H1 (cell line): ENCODE measurements at regions not wholly inside any gene's neighbourhood (a gene's known extent, or its start where the extent isn't known, plus 50 kb on each side); places are given as distances from the start of the nearest gene placed in this dataset.

Experiments used
- CTCF ChIA-PET: fragments of 300-600 bp; sonication (Branson Sonifier 250); formaldehyde crosslinking; loops from one replicate; lab custom pipeline; 2021; ENCODE audit not compliant: partially characterized antibody; lab: Charles Lee
- POLR2A ChIA-PET: fragments of 300-600 bp; sonication (Branson Sonifier 250); formaldehyde crosslinking; loops from one replicate; lab custom pipeline; 2021; ENCODE audit warnings: inconsistent platforms; ENCODE audit not compliant: partially characterized antibody; lab: Charles Lee
- DNase-seq, 2 experiments: peaks; one replicate each; pipeline versions ENCODE4 v3.0.0 to v3.0.0-alpha.2; 2010 to 2022; ENCODE audit warnings: low spot score in 2 of 2, low read depth in 1 of 2, mixed read lengths in 1 of 2
- FAIRE-seq: peaks from 2 replicates; lab custom pipeline; 2011; peaks lifted over from hg19 to GRCh38; lab: Jason Lieb, UNC
- H2AFZ ChIP-seq: 2 replicates; pipeline ENCODE4 v1.8.1; 2012; ENCODE audit warnings: low read length, inconsistent platforms
- H2AK5ac ChIP-seq: 2 replicates; pipeline ENCODE4 v1.6.1; 2013; ENCODE audit warnings: low read depth, low read length
- H2BK120ac ChIP-seq: replicated peaks from 2 replicates; pipeline ENCODE3; 2013; ENCODE audit warnings: low read depth, low read length, inconsistent platforms
- H2BK12ac ChIP-seq: 2 replicates; pipeline ENCODE4 v1.6.1; 2013; ENCODE audit warnings: low read depth, low read length
- H2BK15ac ChIP-seq: 2 replicates; pipeline ENCODE4 v1.6.1; 2013; ENCODE audit warnings: low read length
- H2BK20ac ChIP-seq: 2 replicates; pipeline ENCODE4 v1.6.1; 2013; ENCODE audit warnings: low read length
- H2BK5ac ChIP-seq: 2 replicates; pipeline ENCODE4 v1.6.1; 2013; ENCODE audit warnings: low read depth, low read length
- H3K14ac ChIP-seq: 2 replicates; pipeline ENCODE4 v1.6.1; 2013; ENCODE audit warnings: inconsistent platforms; ENCODE audit not compliant: insufficient read length
- H3K18ac ChIP-seq: 2 replicates; pipeline ENCODE4 v1.6.1; 2013; ENCODE audit warnings: low read length; ENCODE audit errors: extremely low read depth
- H3K23ac ChIP-seq: 2 replicates; pipeline ENCODE4 v1.6.1; 2013; ENCODE audit warnings: inconsistent platforms; ENCODE audit not compliant: insufficient read length
- H3K23me2 ChIP-seq: 2 replicates; pipeline ENCODE4 v1.6.1; 2013; ENCODE audit warnings: low read depth, low read length
- H3K27ac ChIP-seq: 2 replicates; pipeline ENCODE4 v1.6.1; 2011; ENCODE audit warnings: low read depth, low read length, inconsistent platforms
- H3K27me3 ChIP-seq, 4 experiments: replicated peaks in 1 of 4; 1 replicate in 1 of 4; 2 replicates in 3 of 4; pipeline versions ENCODE4 v1.6.1 to v1.8.1; 2011 to 2013; ENCODE audit warnings: low read length in 3 of 4, mild to moderate bottlenecking in 3 of 4, inconsistent platforms in 2 of 4, mixed read lengths in 2 of 4, moderate library complexity in 1 of 4; ENCODE audit not compliant: control insufficient read depth in 3 of 4, insufficient read depth in 3 of 4; ENCODE audit errors: extremely low read depth in 1 of 4
- H3K36me3 ChIP-seq, 4 experiments: 2 replicates each; pipeline versions ENCODE4 v1.6.1 to v1.8.1; 2011 to 2013; ENCODE audit warnings: mild to moderate bottlenecking in 4 of 4, low read length in 3 of 4, moderate library complexity in 2 of 4, control low read depth in 1 of 4, inconsistent platforms in 1 of 4; ENCODE audit not compliant: insufficient read depth in 4 of 4, control insufficient read depth in 2 of 4
- H3K4ac ChIP-seq: replicated peaks from 2 replicates; pipeline ENCODE3; 2013; ENCODE audit warnings: low read length, low read depth, mixed read lengths, inconsistent platforms; ENCODE audit not compliant: insufficient read length
- H3K4me1 ChIP-seq, 4 experiments: replicated peaks in 1 of 4; 1 replicate in 1 of 4; 2 replicates in 3 of 4; pipeline versions ENCODE4 v1.6.1 to v1.8.1; 2011 to 2013; ENCODE audit warnings: low read length in 3 of 4, inconsistent platforms in 2 of 4, mixed read lengths in 1 of 4; ENCODE audit not compliant: insufficient read depth in 4 of 4, control insufficient read depth in 3 of 4
- H3K4me2 ChIP-seq, 2 experiments: 2 replicates each; pipeline versions ENCODE4 v1.6.1 to v1.8.1; 2011 to 2013; ENCODE audit warnings: low read depth in 2 of 2, low read length in 2 of 2, control low read depth in 1 of 2, inconsistent platforms in 1 of 2, mild to moderate bottlenecking in 1 of 2; ENCODE audit not compliant: insufficient read depth in 1 of 2
- H3K4me3 ChIP-seq, 4 experiments: fragments of 200-600, 300-600 bp in 1 of 4; sonication (generic), shearing (Covaris generic), sonication (Bioruptor Twin) in 1 of 4; 2 replicates each; pipeline versions ENCODE4 v1.5.1 to v1.8.1; 2011 to 2016; ENCODE audit warnings: low read length in 4 of 4, low read depth in 3 of 4, control low read depth in 2 of 4, inconsistent platforms in 2 of 4, mild to moderate bottlenecking in 2 of 4, mixed read lengths in 1 of 4, moderate library complexity in 1 of 4; ENCODE audit not compliant: insufficient read depth in 2 of 4; ENCODE audit errors: extremely low read depth in 1 of 4
- H3K56ac ChIP-seq: replicated peaks from 2 replicates; pipeline ENCODE3; 2013; ENCODE audit warnings: low read depth, mild to moderate bottlenecking, mixed read lengths, low read length, inconsistent platforms; ENCODE audit not compliant: insufficient read length
- H3K79me1 ChIP-seq: 2 replicates; pipeline ENCODE4 v1.6.1; 2013; ENCODE audit warnings: low read depth, low read length, control low read depth
- H3K79me2 ChIP-seq, 2 experiments: 2 replicates each; pipeline versions ENCODE4 v1.6.1 to v1.8.1; 2012 to 2013; ENCODE audit warnings: low read length in 2 of 2, mild to moderate bottlenecking in 2 of 2, inconsistent platforms in 1 of 2; ENCODE audit not compliant: insufficient read depth in 2 of 2, control insufficient read depth in 1 of 2
- H3K9ac ChIP-seq, 4 experiments: replicated peaks in 1 of 4; 1 replicate in 1 of 4; 2 replicates in 3 of 4; pipeline versions ENCODE4 v1.6.1 to v1.8.1; 2011 to 2013; ENCODE audit warnings: low read depth in 3 of 4, low read length in 3 of 4, control low read depth in 2 of 4, mild to moderate bottlenecking in 2 of 4, moderate library complexity in 2 of 4, inconsistent platforms in 1 of 4; ENCODE audit errors: extremely low read depth in 1 of 4
- H3K9me3 ChIP-seq, 2 experiments: 2 replicates each; pipeline versions ENCODE4 v1.6.1 to v1.8.1; 2012 to 2013; ENCODE audit warnings: mild to moderate bottlenecking in 2 of 2, moderate library complexity in 2 of 2, control low read depth in 1 of 2, inconsistent platforms in 1 of 2, low read depth in 1 of 2, low read length in 1 of 2, mixed read lengths in 1 of 2; ENCODE audit not compliant: insufficient read depth in 2 of 2
- H4K20me1 ChIP-seq, 2 experiments: replicated peaks in 1 of 2; 2 replicates each; pipeline versions ENCODE3 to v1.8.1; 2011 to 2013; ENCODE audit warnings: inconsistent platforms in 2 of 2, low read length in 2 of 2, mild to moderate bottlenecking in 1 of 2; ENCODE audit not compliant: insufficient read depth in 2 of 2, control insufficient read depth in 1 of 2
- H4K5ac ChIP-seq: 2 replicates; pipeline ENCODE4 v1.6.1; 2013; ENCODE audit warnings: low read length, low read depth, mixed read lengths, inconsistent platforms; ENCODE audit not compliant: insufficient read length
- H4K8ac ChIP-seq: 2 replicates; pipeline ENCODE4 v1.8.0; 2013; ENCODE audit warnings: mild to moderate bottlenecking, moderate library complexity, low read length, inconsistent platforms; ENCODE audit not compliant: insufficient read depth; ENCODE audit errors: extremely low read depth
- H4K91ac ChIP-seq: replicated peaks from 2 replicates; pipeline ENCODE3; 2013; ENCODE audit warnings: low read length, mixed read lengths, inconsistent platforms; ENCODE audit not compliant: insufficient read length
- CTBP2 ChIP-seq: IDR thresholded peaks from 2 replicates; pipeline ENCODE4 v1.7.0; 2011; ENCODE audit warnings: borderline replicate concordance, mild to moderate bottlenecking, moderate library complexity, mixed read lengths, low read length; ENCODE audit not compliant: insufficient read depth, insufficient read length
- EGR1 ChIP-seq: IDR thresholded peaks from 2 replicates; pipeline ENCODE4 v1.6.1; 2011; ENCODE audit warnings: low read depth, low read length, borderline replicate concordance
- EZH2 ChIP-seq: fragments of 200-600 bp; sonication (generic); IDR thresholded peaks from 2 replicates; pipeline ENCODE4 v1.7.1; 2012; ENCODE audit warnings: low read depth, mild to moderate bottlenecking, moderate library complexity, low read length, inconsistent platforms; ENCODE audit not compliant: severe bottlenecking
- POLR2A ChIP-seq, 2 experiments: IDR thresholded peaks; 1 replicate in 1 of 2; 2 replicates in 1 of 2; pipeline ENCODE4 v1.6.1; 2011; ENCODE audit warnings: low read depth in 2 of 2, low read length in 2 of 2, mild to moderate bottlenecking in 2 of 2; ENCODE audit errors: control extremely low read depth in 1 of 2
- POU5F1 ChIP-seq: IDR thresholded peaks from 2 replicates; pipeline ENCODE4 v1.6.1; 2011; ENCODE audit warnings: low read depth, mild to moderate bottlenecking, low read length, moderate library complexity
- SRF ChIP-seq: IDR thresholded peaks from 2 replicates; pipeline ENCODE4 v1.6.1; 2011; ENCODE audit warnings: mild to moderate bottlenecking, low read depth, low read length, moderate library complexity
- ZNF274 ChIP-seq: IDR thresholded peaks from 2 replicates; pipeline ENCODE4 v1.7.0; 2012; ENCODE audit warnings: low read length, borderline replicate concordance; ENCODE audit errors: extremely low read depth
- WGBS, 2 experiments: shearing (Covaris generic) in 1 of 2; methylation state at CpG; one replicate each; pipeline versions ENCODE4 v1.1.6 to v1.1.7; 2013 to 2015; ENCODE audit warnings: low lambda C conversion rate in 2 of 2, mixed read lengths in 2 of 2, inconsistent platforms in 1 of 2, low coverage in 1 of 2, missing lambda C conversion rate in 1 of 2; ENCODE audit not compliant: insufficient replicate concordance in 2 of 2, insufficient coverage in 1 of 2, insufficient read length in 1 of 2; ENCODE audit errors: extremely low coverage in 1 of 2, missing lambda C conversion rate in 1 of 2; 5-methylcytosine and 5-hydroxymethylcytosine counted together
- TF ChIP-seq, protein P1 (sequence below): IDR thresholded peaks from 2 replicates; pipeline ENCODE4 v1.6.1; 2012; ENCODE audit warnings: inconsistent platforms

DNA sequence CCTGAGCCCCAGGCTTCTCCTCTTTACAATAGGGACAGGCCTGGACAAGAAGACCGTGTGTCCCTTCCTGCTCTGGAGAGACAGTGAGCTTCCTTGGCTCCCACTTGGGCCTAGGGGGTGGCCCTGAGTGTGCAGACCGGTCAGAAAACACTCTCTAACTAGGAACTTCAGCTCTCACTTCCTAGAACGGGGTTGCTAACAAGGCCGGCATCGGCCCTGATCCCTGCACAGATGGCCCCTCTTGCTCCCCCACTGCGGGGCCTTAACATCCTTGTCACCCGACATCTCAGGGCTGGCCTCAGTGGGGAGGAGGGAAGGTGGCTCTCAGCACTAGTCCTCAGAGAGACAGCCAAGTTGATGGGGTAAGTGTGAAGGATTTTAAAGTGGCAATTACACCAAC is 406.9 kb downstream of the CTTN start:
- FAIRE-seq, result no peak
- H2BK20ac ChIP-seq, result no peak overlapping the region
- H3K14ac ChIP-seq, result no peak overlapping the region
- H4K8ac ChIP-seq, result no peak overlapping the region
- no peaks in the 10 kb centered on the region for H3K27me3 ChIP-seq
- no peaks in the 10 kb centered on the region for H3K9me3 ChIP-seq
- H3K4me1 ChIP-seq, result peaks cover 0 to 4% (median 0%) of the 10 kb centered on the region in 4 experiments; a peak in 1 of 7 replicates
- H2BK120ac ChIP-seq, result no peak overlapping the region
- DNase-seq, result no peak
- no peak overlapping the region for H3K56ac ChIP-seq
- no peak overlapping the region for H4K5ac ChIP-seq
- H3K27ac ChIP-seq, result no peak overlapping the region
- no peak overlapping the region for H3K4me2 ChIP-seq
- peaks cover 0 to 2% of the 10 kb centered on the region in 2 experiments for H4K20me1 ChIP-seq
- peaks cover 3% of the 10 kb centered on the region; the same call in 1 of the 2 replicates for H3K23me2 ChIP-seq
- no peak overlapping the region for H3K4me3 ChIP-seq
- ChIA-PET POLR2A (no interaction called here), CTCF (interaction anchor here (0.6 to 4.5 kb wide), 8 partner anchors 10 to 275 kb away, joined by 3 to 21 read pairs (median 4); no protein-coding TSS in a partner anchor)
- H3K23ac ChIP-seq, result no peak overlapping the region
- H3K36me3 ChIP-seq, result peaks cover 0 to 6% (median 3%) of the 10 kb centered on the region in 4 experiments; a peak in 3 of 8 replicates
- H2BK12ac ChIP-seq, result no peak overlapping the region
- no peak overlapping the region for H3K18ac ChIP-seq
- H3K79me1 ChIP-seq, result no peaks in the 10 kb centered on the region
- TF ChIP-seq ZNF274 (no peak), EGR1 (no peak), CTBP2 (no peak), SRF (no peak), POLR2A (IDR thresholded peaks at IDR 0.05; ENCODE audit: control extremely low read depth in 1 of 2, low read depth in 2 of 2, low read length in 2 of 2) (no peak), POU5F1 (no peak), EZH2 (no peak)
- TF ChIP-seq, protein P1, sequence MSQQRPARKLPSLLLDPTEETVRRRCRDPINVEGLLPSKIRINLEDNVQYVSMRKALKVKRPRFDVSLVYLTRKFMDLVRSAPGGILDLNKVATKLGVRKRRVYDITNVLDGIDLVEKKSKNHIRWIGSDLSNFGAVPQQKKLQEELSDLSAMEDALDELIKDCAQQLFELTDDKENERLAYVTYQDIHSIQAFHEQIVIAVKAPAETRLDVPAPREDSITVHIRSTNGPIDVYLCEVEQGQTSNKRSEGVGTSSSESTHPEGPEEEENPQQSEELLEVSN, result no peak
- no peak overlapping the region for H2BK15ac ChIP-seq
- no peak overlapping the region for H3K9ac ChIP-seq
- no peak overlapping the region for H2BK5ac ChIP-seq
- H2AFZ ChIP-seq, result no peak overlapping the region
- 94% methylated on average over 7 of the region's 7 CpGs; no CpG with 5 or more reads in 1 of the 2 experiments for WGBS, 2 experiments
- no peaks in the 10 kb centered on the region for H3K79me2 ChIP-seq
- H2AK5ac ChIP-seq, result no peak overlapping the region
- H3K4ac ChIP-seq, result no peak overlapping the region
- H4K91ac ChIP-seq, result no peak overlapping the region
